Body of pancreas (tissue), 4 donors: ENCODE measurements at regions not wholly inside any gene's neighbourhood (a gene's known extent, or its start where the extent isn't known, plus 50 kb on each side); places are given as distances from the start of the nearest gene placed in this dataset.

Experiments used
- ATAC-seq: fragments of 150-250 bp; one replicate; pipeline ENCODE4 v1.9.1; 2016
- DNase-seq, 4 donors: peaks; one replicate each; pipeline ENCODE4 v3.0.0-alpha.2; 2019
- H3K27ac ChIP-seq, 4 donors: fragments of 200-600 bp; sonication (generic); 1 replicate in 3 of 4; 2 replicates in 1 of 4; pipeline versions ENCODE4 v1.5.1 to v1.6.1; 2016 to 2019; ENCODE audit warnings: mild to moderate bottlenecking in 1 of 4, mixed read lengths in 1 of 4, moderate library complexity in 1 of 4
- H3K27me3 ChIP-seq, 2 donors: fragments of 200-600 bp; sonication (generic); one replicate each; pipeline ENCODE4 v1.6.0; 2016; ENCODE audit warnings: mild to moderate bottlenecking in 1 of 2
- H3K36me3 ChIP-seq, 2 donors: fragments of 200-600 bp; sonication (generic); replicated peaks in 1 of 2; 2 replicates each; pipeline ENCODE4 v1.5.1; 2016; ENCODE audit warnings: low read depth in 2 of 2; ENCODE audit not compliant: insufficient read depth in 1 of 2
- H3K4me1 ChIP-seq: fragments of 200-600 bp; sonication (generic); one replicate; pipeline ENCODE4 v1.6.0; 2016
- H3K4me3 ChIP-seq, 2 donors: fragments of 200-600 bp; sonication (generic); 1 replicate in 1 of 2; 2 replicates in 1 of 2; pipeline ENCODE4 v1.5.1; 2016 to 2019
- H3K9me3 ChIP-seq, 3 donors: fragments of 200-600 bp; sonication (generic); 1 replicate in 2 of 3; 2 replicates in 1 of 3; pipeline ENCODE4 v1.5.1; 2016
- POLR2A ChIP-seq, 3 donors: fragments of 450-650 bp; IDR thresholded peaks; one replicate each; pipeline ENCODE4 v1.6.1; 2016; ENCODE audit warnings: antibody characterized with exemption in 3 of 3, mild to moderate bottlenecking in 2 of 3
- WGBS, 2 donors: methylation state at CpG; one replicate each; pipeline ENCODE4 v1.1.5; 2017; 5-methylcytosine and 5-hydroxymethylcytosine counted together
- intact Hi-C: fragments of 100-400 bp; cut with DNase I; formaldehyde crosslinking; loops from one replicate; pipeline ENCODE4 v1.15.1; 2023
- TF ChIP-seq, protein P1 (sequence below), 7 experiments: fragments of 450-650 bp in 4 of 7; fragments of 200-600 bp in 3 of 7; sonication (generic) in 3 of 7; IDR thresholded peaks; one replicate each; pipeline ENCODE4 v1.5.1; 2016 to 2019; ENCODE audit warnings: antibody characterized with exemption in 7 of 7

DNA sequence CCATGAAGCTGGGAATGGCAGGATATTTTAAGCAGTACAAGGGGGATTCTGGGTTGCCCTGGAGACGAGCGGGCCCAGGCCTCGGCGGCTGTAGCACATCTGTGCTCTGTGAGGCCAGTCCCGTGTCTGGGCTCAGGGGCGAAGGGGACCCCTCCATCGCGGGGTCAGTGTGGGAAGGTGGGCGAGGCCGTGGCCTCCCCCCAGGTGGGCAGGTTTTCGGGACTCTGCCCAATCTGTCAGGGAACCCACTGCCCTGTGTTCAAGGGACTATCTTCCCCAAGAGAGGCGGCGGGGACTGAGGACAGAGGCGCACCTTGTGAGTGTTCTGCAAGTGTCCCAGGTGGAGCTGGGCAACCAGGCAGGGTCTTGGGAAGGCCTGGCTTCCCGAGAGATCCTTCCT is 336.6 kb downstream of the CTTN start:
- no peaks in the 10 kb centered on the region for H3K4me1 ChIP-seq
- H3K27me3 ChIP-seq, result no peaks in the 10 kb centered on the region
- no peak for DNase-seq
- TF ChIP-seq POLR2A (IDR thresholded peaks at IDR 0.05), result no peak
- TF ChIP-seq, protein P1, sequence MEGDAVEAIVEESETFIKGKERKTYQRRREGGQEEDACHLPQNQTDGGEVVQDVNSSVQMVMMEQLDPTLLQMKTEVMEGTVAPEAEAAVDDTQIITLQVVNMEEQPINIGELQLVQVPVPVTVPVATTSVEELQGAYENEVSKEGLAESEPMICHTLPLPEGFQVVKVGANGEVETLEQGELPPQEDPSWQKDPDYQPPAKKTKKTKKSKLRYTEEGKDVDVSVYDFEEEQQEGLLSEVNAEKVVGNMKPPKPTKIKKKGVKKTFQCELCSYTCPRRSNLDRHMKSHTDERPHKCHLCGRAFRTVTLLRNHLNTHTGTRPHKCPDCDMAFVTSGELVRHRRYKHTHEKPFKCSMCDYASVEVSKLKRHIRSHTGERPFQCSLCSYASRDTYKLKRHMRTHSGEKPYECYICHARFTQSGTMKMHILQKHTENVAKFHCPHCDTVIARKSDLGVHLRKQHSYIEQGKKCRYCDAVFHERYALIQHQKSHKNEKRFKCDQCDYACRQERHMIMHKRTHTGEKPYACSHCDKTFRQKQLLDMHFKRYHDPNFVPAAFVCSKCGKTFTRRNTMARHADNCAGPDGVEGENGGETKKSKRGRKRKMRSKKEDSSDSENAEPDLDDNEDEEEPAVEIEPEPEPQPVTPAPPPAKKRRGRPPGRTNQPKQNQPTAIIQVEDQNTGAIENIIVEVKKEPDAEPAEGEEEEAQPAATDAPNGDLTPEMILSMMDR (IDR thresholded peaks at IDR 0.05), result no peak
- no peaks in the 10 kb centered on the region for H3K36me3 ChIP-seq
- 90 to 94% methylated on average over 15 of the region's 15 CpGs for WGBS, 2 donors
- H3K9me3 ChIP-seq, result no peaks in the 10 kb centered on the region
- intact Hi-C loops, result no loop called here
- no peak overlapping the region for H3K4me3 ChIP-seq
- ATAC-seq, result no peak
- no peak overlapping the region for H3K27ac ChIP-seq

DNA sequence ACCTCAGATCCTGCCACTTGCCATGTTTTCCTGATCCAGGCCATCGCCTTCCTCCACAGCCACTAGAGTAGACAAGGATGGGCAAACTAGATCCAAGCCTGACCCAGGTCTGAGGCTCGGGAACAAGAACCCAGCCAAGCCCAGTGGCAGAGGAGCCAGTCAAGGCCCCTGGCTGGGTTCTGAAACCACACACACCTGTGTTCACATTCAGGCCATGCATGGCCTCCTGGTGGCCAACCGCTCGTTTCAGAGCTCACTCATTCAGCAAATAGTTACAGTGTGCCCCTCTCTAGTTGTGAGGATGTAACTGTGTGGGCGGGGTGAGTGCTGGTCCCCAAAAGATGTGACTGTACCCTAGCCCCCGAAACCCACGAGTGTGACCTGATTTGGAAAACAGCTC is 337.6 kb downstream of the CTTN start:
- DNase-seq, result no peak
- intact Hi-C loops, result no loop called here
- H3K4me1 ChIP-seq, result no peaks in the 10 kb centered on the region

DNA sequence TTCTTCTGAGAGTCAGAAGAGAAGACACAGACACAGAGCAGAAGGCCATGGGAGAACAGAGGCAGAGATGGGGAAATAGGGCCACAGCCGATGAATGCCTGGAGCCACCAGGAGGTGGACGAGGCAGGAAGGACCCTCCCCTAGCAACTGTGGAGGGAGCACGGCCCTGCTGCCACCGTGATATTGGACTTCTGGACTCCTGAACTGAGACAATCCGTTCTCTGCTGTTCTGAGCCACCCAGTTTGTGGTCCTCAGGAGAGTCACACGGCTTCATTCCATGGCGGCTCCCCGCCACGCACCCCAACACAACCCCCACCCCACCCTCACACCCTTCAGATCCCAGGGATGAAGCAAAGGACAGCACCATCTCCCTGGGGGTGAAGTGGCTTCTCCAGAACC is 338.1 kb downstream of the CTTN start:
- no peak for DNase-seq
- intact Hi-C loops, result no loop called here

More for the DNA sequence above, 337.6 kb downstream of the CTTN start:
- Histone ChIP-seq H3K27me3 (no peaks in the 10 kb centered on the region), H3K36me3 (no peaks in the 10 kb centered on the region), H3K9me3 (no peaks in the 10 kb centered on the region), H3K4me3 (no peak overlapping the region), H3K27ac (no peak overlapping the region)
- TF ChIP-seq POLR2A (IDR thresholded peaks at IDR 0.05), result no peak
- TF ChIP-seq, protein P1 (IDR thresholded peaks at IDR 0.05), result no peak
- 80 to 89% methylated on average over 6 to 7 of the region's 7 CpGs for WGBS, 2 donors
- no peak for ATAC-seq

DNA sequence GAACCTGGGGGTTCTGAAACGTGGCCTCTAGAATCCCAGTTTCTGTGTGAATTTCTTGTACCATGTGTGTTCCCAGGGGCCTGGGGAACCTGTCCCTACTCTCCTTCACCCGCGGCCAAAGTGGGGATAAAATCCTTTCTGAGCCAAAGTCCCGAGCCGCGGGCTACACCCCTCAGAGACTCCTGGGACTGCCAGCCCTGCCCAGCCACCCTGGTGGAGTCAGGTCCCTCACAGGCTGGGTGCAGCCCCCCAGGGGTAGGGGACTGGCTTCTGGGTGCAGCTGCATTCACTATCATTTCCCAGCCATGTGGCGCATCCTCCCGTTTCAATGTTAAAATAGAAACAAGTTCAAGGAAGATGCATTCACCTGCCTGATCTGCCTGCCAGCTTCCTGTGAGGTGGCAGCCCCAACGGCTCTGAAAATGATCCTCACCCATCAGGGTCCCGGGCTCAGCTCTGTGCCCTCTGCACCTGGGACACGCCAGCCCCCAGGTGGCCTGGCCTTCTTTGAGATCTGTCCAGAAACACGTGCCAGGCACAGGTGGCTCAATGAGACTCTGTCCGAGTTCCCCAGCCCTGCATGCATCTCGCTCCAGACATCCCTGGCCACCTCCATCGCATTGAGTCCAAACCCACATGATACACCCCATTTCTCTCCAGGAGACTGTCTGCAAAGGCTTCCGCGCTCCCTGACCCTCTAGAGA is 338.8 kb downstream of the CTTN start:
- intact Hi-C loops, result no loop called here
- Histone ChIP-seq H3K36me3 (no peaks in the 10 kb centered on the region), H3K4me3 (no peak overlapping the region), H3K27me3 (no peaks in the 10 kb centered on the region), H3K4me1 (peaks cover under 1% of the 10 kb centered on the region), H3K9me3 (no peaks in the 10 kb centered on the region), H3K27ac (no peak overlapping the region)
- WGBS, 2 donors, result 84 to 95% methylated on average over 15 to 17 of the region's 17 CpGs
- TF ChIP-seq, protein P1 (IDR thresholded peaks at IDR 0.05), result no peak
- TF ChIP-seq POLR2A (IDR thresholded peaks at IDR 0.05), result no peak
- ATAC-seq (no peak), DNase-seq (no peak)

More for the DNA sequence above, 338.1 kb downstream of the CTTN start:
- ATAC-seq, result no peak
- 85 to 87% methylated on average over 9 of the region's 9 CpGs for WGBS, 2 donors
- no peaks in the 10 kb centered on the region for H3K36me3 ChIP-seq
- no peak overlapping the region for H3K27ac ChIP-seq
- H3K9me3 ChIP-seq, result no peaks in the 10 kb centered on the region
- H3K4me1 ChIP-seq, result no peaks in the 10 kb centered on the region
- TF ChIP-seq, protein P1 (IDR thresholded peaks at IDR 0.05), result no peak
- no peak for TF ChIP-seq POLR2A (IDR thresholded peaks at IDR 0.05)
- no peak overlapping the region for H3K4me3 ChIP-seq
- H3K27me3 ChIP-seq, result no peaks in the 10 kb centered on the region
